SH-SY5Y (cell line): ENCODE measurements at regions not wholly inside any gene's neighbourhood (a gene's known extent, or its start where the extent isn't known, plus 50 kb on each side); places are given as distances from the start of the nearest gene placed in this dataset.

Source experiments
- GATA2 ChIP-seq: IDR thresholded peaks from 2 replicates; pipeline ENCODE4 v1.6.1; 2011; ENCODE audit warnings: mild to moderate bottlenecking, low read depth, low read length
- GATA3 ChIP-seq: IDR thresholded peaks from 2 replicates; pipeline ENCODE4 v1.6.1; 2011; ENCODE audit warnings: low read depth, mild to moderate bottlenecking, low read length, moderate library complexity

- no peak for TF ChIP-seq GATA2
- no peak for TF ChIP-seq GATA3
Observed at GRCh38 chr10:83896219-83896618, 243.1 kb upstream of the GHITM start.

DNA sequence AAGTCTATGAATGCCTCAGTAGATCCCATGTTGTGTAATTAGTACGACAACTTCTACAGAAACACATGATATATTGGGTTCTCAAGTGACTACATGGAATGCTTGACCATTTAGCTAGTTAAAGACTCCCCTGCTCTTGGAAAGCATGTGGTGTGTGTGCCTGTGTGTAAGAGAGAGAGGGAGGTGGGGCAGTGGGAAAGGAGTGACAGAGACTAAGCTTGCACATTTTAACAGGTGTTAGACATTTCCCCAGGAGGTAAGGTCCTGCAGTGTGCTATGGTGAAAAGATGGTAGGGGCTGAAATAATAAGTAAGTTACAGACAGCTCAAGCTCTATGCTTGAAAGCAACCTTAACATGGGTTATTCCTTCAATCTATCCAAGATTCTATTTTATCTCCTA, 241.7 kb upstream of the GHITM start:
- TF ChIP-seq GATA2 (no peak), GATA3 (no peak)

DNA sequence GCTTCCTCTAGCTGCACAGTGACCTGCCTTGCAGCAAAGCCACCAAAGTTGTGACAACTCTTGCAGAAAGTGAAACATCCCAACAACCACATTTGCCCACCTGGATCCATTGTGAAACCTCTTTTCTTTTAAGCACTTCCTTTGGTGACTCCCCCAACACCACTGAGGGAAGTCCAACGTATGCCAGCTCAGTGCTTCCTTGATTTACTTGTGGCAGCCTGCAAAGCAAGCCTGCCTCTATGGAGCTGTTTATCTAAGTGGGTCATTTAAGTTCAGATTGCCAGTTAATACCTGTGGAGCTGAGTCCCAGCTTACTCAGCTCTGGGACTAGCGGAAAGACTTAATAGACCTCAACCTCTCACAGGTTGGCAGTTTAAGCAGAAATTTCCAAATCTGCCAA, 230.8 kb upstream of the GHITM start:
- TF ChIP-seq GATA2, result no peak
- TF ChIP-seq GATA3, result no peak

- TF ChIP-seq GATA2, result no peak
- no peak for TF ChIP-seq GATA3
Observed at GRCh38 chr10:83909001-83909400, 230.3 kb upstream of the GHITM start.

DNA sequence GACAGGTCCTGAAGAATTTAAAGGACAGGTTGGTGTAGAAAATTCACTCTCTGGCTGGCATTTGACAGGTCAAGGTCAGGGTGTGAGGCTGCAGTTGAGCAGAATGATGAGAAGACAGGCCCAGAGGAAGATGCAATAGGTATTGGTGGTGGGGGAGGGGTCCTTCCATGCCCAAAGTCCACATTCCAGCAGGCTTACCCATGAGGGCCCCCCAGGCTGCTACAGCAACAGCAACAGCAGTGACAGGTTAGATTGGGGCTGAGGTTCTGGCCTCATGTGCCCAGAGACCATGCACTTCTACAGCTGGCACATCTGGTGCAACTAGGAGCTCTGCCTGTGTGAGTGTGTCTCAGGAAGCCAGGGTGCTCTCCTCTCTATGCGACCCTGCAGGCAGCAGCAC, 223.5 kb upstream of the GHITM start:
- TF ChIP-seq GATA3, result no peak
- no peak for TF ChIP-seq GATA2

- TF ChIP-seq GATA2, result no peak
- no peak for TF ChIP-seq GATA3
Observed at GRCh38 chr10:83917537-83918506, 221.5 kb upstream of the GHITM start.

GRCh38 chr10:83919187-83919586, 220.1 kb upstream of the GHITM start:
- TF ChIP-seq GATA3, result no peak
- no peak for TF ChIP-seq GATA2

- no peak for TF ChIP-seq GATA3
- TF ChIP-seq GATA2, result no peak
Observed at GRCh38 chr10:83921984-83922860, 217.1 kb upstream of the GHITM start.

GRCh38 chr10:83925133-83925532, 214.2 kb upstream of the GHITM start:
- TF ChIP-seq GATA2, result no peak
- TF ChIP-seq GATA3, result no peak

GRCh38 chr10:83926606-83927005, 212.7 kb upstream of the GHITM start:
- TF ChIP-seq GATA2 (no peak), GATA3 (no peak)

DNA sequence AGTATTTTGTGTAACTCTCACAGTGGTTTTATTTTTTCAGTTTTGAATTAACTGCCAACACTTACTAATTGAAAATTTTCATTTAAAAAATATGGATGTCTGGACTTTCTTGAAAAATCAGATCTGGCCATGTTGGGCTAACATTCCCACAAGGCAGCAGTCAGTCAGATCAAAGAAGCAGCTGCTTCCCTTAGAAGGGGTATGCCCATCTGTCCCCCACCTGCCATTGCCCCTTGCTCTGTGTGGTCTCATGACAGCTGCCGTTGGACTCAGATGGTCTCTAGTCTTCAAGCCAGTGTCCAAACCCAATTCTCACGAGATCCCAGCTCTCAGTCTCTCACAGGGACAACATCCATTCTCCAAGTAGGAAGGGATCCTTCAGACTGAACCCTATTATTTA, 212.1 kb upstream of the GHITM start:
- TF ChIP-seq GATA3, result no peak
- TF ChIP-seq GATA2, result no peak

DNA sequence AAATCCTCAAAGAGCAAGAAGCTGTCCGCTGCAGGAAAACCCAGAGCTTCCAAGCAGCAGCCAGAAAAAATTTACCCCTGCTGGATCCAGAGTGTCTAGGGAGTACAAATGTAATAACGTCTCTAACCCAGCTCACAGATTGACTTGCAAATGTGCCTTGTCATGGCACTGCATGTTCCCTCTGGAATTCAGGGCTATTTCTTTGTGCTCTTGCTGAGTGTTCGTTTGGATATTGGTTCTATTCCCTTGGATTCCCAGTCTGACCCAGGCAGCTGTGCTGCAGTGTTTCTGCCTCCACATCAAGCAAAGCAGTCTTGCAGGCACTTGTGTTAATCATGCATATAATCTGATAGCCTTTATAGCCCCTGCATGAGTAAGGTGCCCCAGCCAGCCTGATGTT, 209.9 kb upstream of the GHITM start:
- TF ChIP-seq GATA2, result no peak
- no peak for TF ChIP-seq GATA3

DNA sequence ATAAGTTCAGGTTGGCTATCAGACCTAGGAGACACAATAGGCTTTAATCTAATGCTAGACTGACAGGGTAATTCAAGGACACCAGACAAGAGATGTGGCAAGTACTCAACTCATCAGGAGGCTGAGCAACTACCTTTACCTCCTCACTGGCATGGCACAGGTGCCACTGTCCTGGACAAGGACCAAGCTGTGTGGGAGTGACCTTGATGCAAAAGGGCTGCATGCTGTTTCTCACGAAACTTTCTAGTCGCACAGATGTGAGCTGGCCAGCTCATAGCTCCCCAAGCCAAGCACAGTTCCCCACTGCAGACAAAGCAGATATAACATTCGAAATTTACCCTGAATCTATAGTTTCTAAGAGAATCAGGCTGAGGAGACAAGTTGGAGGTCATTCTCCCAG, 207.6 kb upstream of the GHITM start:
- no peak for TF ChIP-seq GATA2
- TF ChIP-seq GATA3, result no peak

GRCh38 chr10:83932245-83932644, 207.1 kb upstream of the GHITM start:
- TF ChIP-seq GATA3 (no peak), GATA2 (no peak)
